Esophagus squamous epithelium (tissue), 4 donors: ENCODE measurements at regions not wholly inside any gene's neighbourhood (a gene's known extent, or its start where the extent isn't known, plus 50 kb on each side); places are given as distances from the start of the nearest gene placed in this dataset.

Source experiments
- CTCF ChIP-seq, 6 experiments: fragments of 450-650 bp in 4 of 6; fragments of 200-600 bp in 2 of 6; sonication (generic) in 2 of 6; IDR thresholded peaks; one replicate each; pipeline ENCODE4 v1.5.1; 2016 to 2019; ENCODE audit warnings: antibody characterized with exemption in 6 of 6, mild to moderate bottlenecking in 4 of 6, moderate library complexity in 4 of 6
- POLR2A ChIP-seq, 4 donors: fragments of 450-650 bp; IDR thresholded peaks; one replicate each; pipeline ENCODE4 v1.6.1; 2017; ENCODE audit warnings: antibody characterized with exemption in 4 of 4, mild to moderate bottlenecking in 4 of 4, moderate library complexity in 3 of 4

DNA sequence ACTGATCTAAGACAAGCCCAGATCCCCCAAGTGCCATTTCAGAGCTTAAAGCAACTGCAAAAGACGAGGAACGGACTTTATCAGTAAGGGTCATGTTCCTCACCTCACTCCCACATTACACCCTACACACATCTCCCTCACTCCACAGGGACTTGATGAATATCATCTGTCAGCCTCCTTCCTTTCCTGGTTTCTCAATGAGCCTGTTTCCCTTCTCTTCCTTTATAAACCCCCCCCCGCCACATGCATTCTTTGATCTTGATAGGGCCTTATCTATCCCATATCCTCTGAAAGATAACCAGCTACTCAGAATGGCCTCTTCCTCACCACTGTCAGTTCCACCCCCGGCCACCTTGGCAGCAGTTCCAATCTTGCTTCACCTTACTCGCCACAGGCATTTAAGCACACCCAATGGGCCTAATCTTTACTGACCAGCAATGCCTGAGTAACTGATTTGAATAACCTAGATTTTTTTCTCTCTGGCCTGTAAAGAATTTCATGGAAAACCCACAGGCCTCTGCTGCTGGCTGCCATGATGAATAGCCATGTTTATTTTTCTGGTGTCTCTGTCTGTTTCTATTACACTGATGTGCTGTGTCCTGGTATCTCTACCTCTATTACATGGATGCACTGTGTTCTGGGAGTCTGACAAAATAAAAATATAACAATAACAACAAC, 138.7 kb downstream of the PHLDA1 start:
- no peak for TF ChIP-seq POLR2A (IDR thresholded peaks at IDR 0.05)
- no peak for TF ChIP-seq CTCF (IDR thresholded peaks at IDR 0.05)
